ENCODE measurements at regions not wholly inside any gene's neighbourhood (a gene's known extent, or its start where the extent isn't known, plus 50 kb on each side); places are given as distances from the start of the nearest gene placed in this dataset.
"Not testable (repeated sequence)": the region's sequence is repeated elsewhere in the genome, so short reads cannot be mapped to it uniquely, and the experiment has no call there.

- DNase-seq = no peak
These were observed 409.3 kb downstream of the RPS24 start for GRCh38 chr10:78442836-78443550.

- no peak for DNase-seq
These were observed 410.4 kb downstream of the RPS24 start for GRCh38 chr10:78443900-78444571.

GRCh38 chr10:78444741-78445140 lies 411.1 kb downstream of the RPS24 start:
- DNase-seq = not testable (repeated sequence)

GRCh38 chr10:78445308-78445707 lies 411.6 kb downstream of the RPS24 start:
- DNase-seq = no peak

GRCh38 chr10:78448470-78448869 lies 414.8 kb downstream of the RPS24 start:
- no peak for DNase-seq

GRCh38 chr10:78448994-78449418 lies 415.3 kb downstream of the RPS24 start:
- DNase-seq = no peak

GRCh38 chr10:78449554-78449953 lies 415.9 kb downstream of the RPS24 start:
- no peak for DNase-seq

- DNase-seq = no peak
These were observed 416.6 kb downstream of the RPS24 start for GRCh38 chr10:78450239-78450638.

- no peak for DNase-seq
These were observed 417.3 kb downstream of the RPS24 start for GRCh38 chr10:78450807-78451485.

- no peak for DNase-seq
These were observed 417.9 kb downstream of the RPS24 start for GRCh38 chr10:78451592-78451991.

GRCh38 chr10:78454123-78454645 lies 420.5 kb downstream of the RPS24 start:
- no peak for DNase-seq

GRCh38 chr10:78455236-78455635 lies 421.6 kb downstream of the RPS24 start:
- no peak for DNase-seq

GRCh38 chr10:78455811-78456210 lies 422.1 kb downstream of the RPS24 start:
- no peak for DNase-seq

GRCh38 chr10:78456649-78457400 lies 423.2 kb downstream of the RPS24 start:
- no peak for DNase-seq

GRCh38 chr10:78457804-78458482 lies 424.3 kb downstream of the RPS24 start:
- no peak for DNase-seq

- DNase-seq = peak; percentile 23
These were observed 425.4 kb downstream of the RPS24 start for GRCh38 chr10:78458983-78459638.

- DNase-seq = no peak
These were observed 426.0 kb downstream of the RPS24 start for GRCh38 chr10:78459639-78460037.

- DNase-seq = no peak
These were observed 426.5 kb downstream of the RPS24 start for GRCh38 chr10:78460204-78460603.

- DNase-seq = no peak
These were observed 427.7 kb downstream of the RPS24 start for GRCh38 chr10:78461333-78461732.

- DNase-seq = no peak
These were observed 428.5 kb downstream of the RPS24 start for GRCh38 chr10:78462176-78462575.

GRCh38 chr10:78462726-78463228 lies 429.1 kb downstream of the RPS24 start:
- no peak for DNase-seq

Measured in NCI-H187 treated with DMSO at 0.1 percent for 48 hours (cell line).